ENCODE measurements at regions not wholly inside any gene's neighbourhood (a gene's known extent, or its start where the extent isn't known, plus 50 kb on each side); places are given as distances from the start of the nearest gene placed in this dataset.

DNA sequence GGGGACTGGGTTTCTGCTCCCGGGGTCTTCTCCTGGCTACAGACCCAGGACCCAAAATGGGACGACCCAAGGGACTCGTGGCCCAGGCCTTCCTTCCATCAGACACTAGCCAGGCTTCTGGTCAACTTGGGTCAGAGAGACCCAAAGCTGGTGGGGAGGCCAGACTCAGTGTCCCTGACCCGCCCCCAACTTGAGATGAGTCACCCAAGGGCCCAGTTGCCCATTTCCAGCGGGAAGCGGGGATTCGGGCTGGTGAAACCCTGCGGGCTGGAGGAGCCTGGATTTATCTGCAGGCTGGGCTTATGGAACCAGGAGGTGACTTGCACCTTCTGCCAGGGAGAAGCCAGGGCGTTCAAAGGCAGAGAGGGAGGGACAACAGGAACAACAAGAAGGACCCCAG lies 81.5 kb downstream of the RFLNA start:
- TF ChIP-seq, protein P1, sequence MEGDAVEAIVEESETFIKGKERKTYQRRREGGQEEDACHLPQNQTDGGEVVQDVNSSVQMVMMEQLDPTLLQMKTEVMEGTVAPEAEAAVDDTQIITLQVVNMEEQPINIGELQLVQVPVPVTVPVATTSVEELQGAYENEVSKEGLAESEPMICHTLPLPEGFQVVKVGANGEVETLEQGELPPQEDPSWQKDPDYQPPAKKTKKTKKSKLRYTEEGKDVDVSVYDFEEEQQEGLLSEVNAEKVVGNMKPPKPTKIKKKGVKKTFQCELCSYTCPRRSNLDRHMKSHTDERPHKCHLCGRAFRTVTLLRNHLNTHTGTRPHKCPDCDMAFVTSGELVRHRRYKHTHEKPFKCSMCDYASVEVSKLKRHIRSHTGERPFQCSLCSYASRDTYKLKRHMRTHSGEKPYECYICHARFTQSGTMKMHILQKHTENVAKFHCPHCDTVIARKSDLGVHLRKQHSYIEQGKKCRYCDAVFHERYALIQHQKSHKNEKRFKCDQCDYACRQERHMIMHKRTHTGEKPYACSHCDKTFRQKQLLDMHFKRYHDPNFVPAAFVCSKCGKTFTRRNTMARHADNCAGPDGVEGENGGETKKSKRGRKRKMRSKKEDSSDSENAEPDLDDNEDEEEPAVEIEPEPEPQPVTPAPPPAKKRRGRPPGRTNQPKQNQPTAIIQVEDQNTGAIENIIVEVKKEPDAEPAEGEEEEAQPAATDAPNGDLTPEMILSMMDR (IDR thresholded peaks at IDR 0.05; ENCODE audit: insufficient read depth in 1 of 2, low read depth in 1 of 2, low read length in 1 of 2, severe bottlenecking in 1 of 2, unreplicated experiment in 1 of 2) = no peak
- CTCF ChIA-PET = no interaction called here
- Histone ChIP-seq H3K9me3 (no peaks in the 10 kb centered on the region), H3K4me3 (ENCODE audit: low read depth, low read length) (no peak overlapping the region), H3K4me1 (no peaks in the 10 kb centered on the region), H3K36me3 (ENCODE audit: control insufficient read depth, insufficient read depth, low read length) (peaks cover 4% of the 10 kb centered on the region), H3K27me3 (replicated peaks; ENCODE audit: control insufficient read depth, insufficient read depth, low read length) (no peaks in the 10 kb centered on the region)
- Mint-ChIP-seq H3K36me3 (ENCODE audit: insufficient read depth, unreplicated experiment) (peaks cover 50% of the 10 kb centered on the region), H3K27me3 (ENCODE audit: insufficient read depth, unreplicated experiment) (no peaks in the 10 kb centered on the region), H3K9me3 (ENCODE audit: unreplicated experiment) (no peaks in the 10 kb centered on the region), H3K4me1 (ENCODE audit: low read depth, unreplicated experiment) (no peaks in the 10 kb centered on the region), H3K4me3 (ENCODE audit: unreplicated experiment) (no peak overlapping the region), H3K27ac (ENCODE audit: unreplicated experiment) (no peak overlapping the region)
- DNase-seq = no peak
- no TSS peak for BruUV-seq (replicated peaks)
- POLR2A ChIA-PET = no interaction called here
- intact Hi-C loops (cut with micrococcal nuclease; ENCODE audit: unreplicated experiment) = no loop called here

DNA sequence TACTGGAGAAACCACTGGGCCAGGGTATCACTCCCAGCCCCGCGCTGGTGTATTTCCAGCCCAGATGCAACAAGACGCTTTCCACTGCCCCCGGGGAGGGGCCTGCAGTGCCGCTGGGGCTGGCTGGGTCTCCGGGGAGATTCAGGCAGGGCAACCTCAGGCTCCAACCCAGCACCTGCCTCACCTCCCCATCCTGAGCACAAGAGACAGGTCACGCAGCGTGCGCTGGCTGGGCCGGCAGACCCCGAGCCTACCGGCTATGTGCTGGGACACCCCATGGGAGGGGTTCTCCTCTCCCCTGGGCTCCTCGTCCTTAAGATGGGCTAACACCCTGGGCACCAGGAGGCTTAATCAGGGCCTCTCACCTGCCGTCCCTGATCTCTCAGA lies 80.9 kb downstream of the RFLNA start:
- H3K4me3 ChIP-seq (ENCODE audit: low read depth, low read length) = no peak overlapping the region
- Mint-ChIP-seq H3K27ac (ENCODE audit: unreplicated experiment) (no peak overlapping the region), H3K27me3 (ENCODE audit: insufficient read depth, unreplicated experiment) (no peaks in the 10 kb centered on the region), H3K4me3 (ENCODE audit: unreplicated experiment) (no peak overlapping the region), H3K9me3 (ENCODE audit: unreplicated experiment) (no peaks in the 10 kb centered on the region), H3K4me1 (ENCODE audit: low read depth, unreplicated experiment) (no peaks in the 10 kb centered on the region), H3K36me3 (ENCODE audit: insufficient read depth, unreplicated experiment) (peaks cover 48% of the 10 kb centered on the region)
- no peak for DNase-seq
- POLR2A ChIA-PET = no interaction called here
- H3K36me3 ChIP-seq (ENCODE audit: control insufficient read depth, insufficient read depth, low read length) = peaks cover 4% of the 10 kb centered on the region
- H3K9me3 ChIP-seq = no peaks in the 10 kb centered on the region
- TF ChIP-seq, protein P1 (IDR thresholded peaks at IDR 0.05; ENCODE audit: insufficient read depth in 1 of 2, low read depth in 1 of 2, low read length in 1 of 2, severe bottlenecking in 1 of 2, unreplicated experiment in 1 of 2) = no peak
- H3K4me1 ChIP-seq = no peaks in the 10 kb centered on the region
- no peaks in the 10 kb centered on the region for H3K27me3 ChIP-seq (replicated peaks; ENCODE audit: control insufficient read depth, insufficient read depth, low read length)
- CTCF ChIA-PET = no interaction called here
- BruUV-seq (replicated peaks) = no TSS peak
- intact Hi-C loops (cut with micrococcal nuclease; ENCODE audit: unreplicated experiment) = no loop called here

DNA sequence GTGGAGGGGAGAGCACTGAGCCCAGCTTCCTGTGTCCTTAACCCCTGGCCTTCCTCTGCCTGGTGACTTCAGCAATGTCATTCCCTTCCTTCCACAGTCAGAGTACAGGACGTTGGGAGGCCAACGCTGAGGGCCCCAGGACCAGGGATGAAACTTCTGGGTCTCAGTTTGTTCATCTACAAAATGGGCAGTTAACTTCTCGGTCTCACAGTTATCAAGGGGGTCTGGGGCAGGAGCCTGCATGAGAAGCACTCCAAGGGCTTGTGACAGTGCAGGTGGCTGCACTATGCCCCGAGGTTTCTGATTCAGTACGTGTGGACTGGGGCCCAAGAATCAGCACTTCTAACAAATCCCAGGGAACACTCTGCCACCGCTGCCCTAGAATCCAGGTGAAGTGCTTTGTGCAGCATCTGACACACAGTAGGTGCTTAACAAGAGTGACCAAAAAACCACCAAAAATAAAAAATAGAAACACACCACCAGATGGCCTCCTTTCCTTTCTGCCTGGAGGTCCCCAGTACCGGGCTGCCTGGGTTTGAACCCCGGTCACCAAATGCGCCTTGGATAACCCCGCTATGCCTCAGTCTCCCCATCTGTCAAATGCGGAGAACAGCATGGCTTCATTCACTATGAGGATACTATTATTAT lies 80.4 kb downstream of the RFLNA start:
- no peak for DNase-seq
- H3K27ac Mint-ChIP-seq (ENCODE audit: unreplicated experiment) = no peak overlapping the region
- ChIA-PET POLR2A (no interaction called here), CTCF (no interaction called here)
- no peaks in the 10 kb centered on the region for H3K4me1 Mint-ChIP-seq (ENCODE audit: low read depth, unreplicated experiment)
- H3K4me1 ChIP-seq = no peaks in the 10 kb centered on the region
- intact Hi-C loops (cut with micrococcal nuclease; ENCODE audit: unreplicated experiment) = no loop called here
- no peak overlapping the region for H3K4me3 ChIP-seq (ENCODE audit: low read depth, low read length)
- no peaks in the 10 kb centered on the region for H3K27me3 ChIP-seq (replicated peaks; ENCODE audit: control insufficient read depth, insufficient read depth, low read length)
- H3K9me3 Mint-ChIP-seq (ENCODE audit: unreplicated experiment) = no peaks in the 10 kb centered on the region
- H3K4me3 Mint-ChIP-seq (ENCODE audit: unreplicated experiment) = no peak overlapping the region
- no peaks in the 10 kb centered on the region for H3K9me3 ChIP-seq
- no peaks in the 10 kb centered on the region for H3K27me3 Mint-ChIP-seq (ENCODE audit: insufficient read depth, unreplicated experiment)
- BruUV-seq (replicated peaks) = no TSS peak
- peaks cover 4% of the 10 kb centered on the region for H3K36me3 ChIP-seq (ENCODE audit: control insufficient read depth, insufficient read depth, low read length)
- peaks cover 48% of the 10 kb centered on the region for H3K36me3 Mint-ChIP-seq (ENCODE audit: insufficient read depth, unreplicated experiment)
- TF ChIP-seq, protein P1 (IDR thresholded peaks at IDR 0.05; ENCODE audit: insufficient read depth in 1 of 2, low read depth in 1 of 2, low read length in 1 of 2, severe bottlenecking in 1 of 2, unreplicated experiment in 1 of 2) = no peak

Data from Caco-2 (cell line).